Epidermal melanocyte (primary cell): ENCODE measurements at regions not wholly inside any gene's neighbourhood (a gene's known extent, or its start where the extent isn't known, plus 50 kb on each side); places are given as distances from the start of the nearest gene placed in this dataset.
"Not testable (repeated sequence)": the region's sequence is repeated elsewhere in the genome, so short reads cannot be mapped to it uniquely, and the experiment has no call there.

ENCODE experiments used
- DNase-seq: peaks from one replicate; pipeline ENCODE4 v3.0.0; 2011; ENCODE audit warnings: low spot score; ENCODE audit not compliant: insufficient read length

GRCh38 chr22:22976033-22976922 lies 88.7 kb downstream of the IGLL5 start:
- DNase-seq: no peak

GRCh38 chr22:22977479-22978200 lies 90.0 kb downstream of the IGLL5 start:
- DNase-seq: no peak

GRCh38 chr22:22978637-22979036 lies 91.0 kb downstream of the IGLL5 start:
- no peak for DNase-seq

- no peak for DNase-seq
Observed at GRCh38 chr22:22979121-22979724, 91.1 kb upstream of the GNAZ start.

- no peak for DNase-seq
Observed at GRCh38 chr22:22979954-22980353, 90.4 kb upstream of the GNAZ start.

GRCh38 chr22:22981670-22982571 lies 88.4 kb upstream of the GNAZ start:
- DNase-seq: no peak

GRCh38 chr22:22982616-22983015 lies 87.7 kb upstream of the GNAZ start:
- no peak for DNase-seq

GRCh38 chr22:22983123-22983522 lies 87.2 kb upstream of the GNAZ start:
- DNase-seq: no peak

- no peak for DNase-seq
Observed at GRCh38 chr22:22983816-22984215, 86.5 kb upstream of the GNAZ start.

- no peak for DNase-seq
Observed at GRCh38 chr22:22984967-22985366, 85.4 kb upstream of the GNAZ start.

- no peak for DNase-seq
Observed at GRCh38 chr22:22986008-22986407, 84.3 kb upstream of the GNAZ start.

- no peak for DNase-seq
Observed at GRCh38 chr22:22986640-22987039, 83.7 kb upstream of the GNAZ start.

- no peak for DNase-seq
Observed at GRCh38 chr22:22988150-22988549, 82.2 kb upstream of the GNAZ start.

- no peak for DNase-seq
Observed at GRCh38 chr22:22988785-22989184, 81.5 kb upstream of the GNAZ start.

GRCh38 chr22:22989856-22990255 lies 80.5 kb upstream of the GNAZ start:
- no peak for DNase-seq

- DNase-seq: not testable (repeated sequence)
Observed at GRCh38 chr22:22990711-22991505, 79.4 kb upstream of the GNAZ start.

- no peak for DNase-seq
Observed at GRCh38 chr22:22992474-22992873, 77.8 kb upstream of the GNAZ start.

- no peak for DNase-seq
Observed at GRCh38 chr22:22993184-22993583, 77.1 kb upstream of the GNAZ start.

GRCh38 chr22:22995166-22995565 lies 75.2 kb upstream of the GNAZ start:
- DNase-seq: no peak

- DNase-seq: no peak
Observed at GRCh38 chr22:22996511-22997261, 73.6 kb upstream of the GNAZ start.
